ENCODE measurements at regions not wholly inside any gene's neighbourhood (a gene's known extent, or its start where the extent isn't known, plus 50 kb on each side); places are given as distances from the start of the nearest gene placed in this dataset.

DNA sequence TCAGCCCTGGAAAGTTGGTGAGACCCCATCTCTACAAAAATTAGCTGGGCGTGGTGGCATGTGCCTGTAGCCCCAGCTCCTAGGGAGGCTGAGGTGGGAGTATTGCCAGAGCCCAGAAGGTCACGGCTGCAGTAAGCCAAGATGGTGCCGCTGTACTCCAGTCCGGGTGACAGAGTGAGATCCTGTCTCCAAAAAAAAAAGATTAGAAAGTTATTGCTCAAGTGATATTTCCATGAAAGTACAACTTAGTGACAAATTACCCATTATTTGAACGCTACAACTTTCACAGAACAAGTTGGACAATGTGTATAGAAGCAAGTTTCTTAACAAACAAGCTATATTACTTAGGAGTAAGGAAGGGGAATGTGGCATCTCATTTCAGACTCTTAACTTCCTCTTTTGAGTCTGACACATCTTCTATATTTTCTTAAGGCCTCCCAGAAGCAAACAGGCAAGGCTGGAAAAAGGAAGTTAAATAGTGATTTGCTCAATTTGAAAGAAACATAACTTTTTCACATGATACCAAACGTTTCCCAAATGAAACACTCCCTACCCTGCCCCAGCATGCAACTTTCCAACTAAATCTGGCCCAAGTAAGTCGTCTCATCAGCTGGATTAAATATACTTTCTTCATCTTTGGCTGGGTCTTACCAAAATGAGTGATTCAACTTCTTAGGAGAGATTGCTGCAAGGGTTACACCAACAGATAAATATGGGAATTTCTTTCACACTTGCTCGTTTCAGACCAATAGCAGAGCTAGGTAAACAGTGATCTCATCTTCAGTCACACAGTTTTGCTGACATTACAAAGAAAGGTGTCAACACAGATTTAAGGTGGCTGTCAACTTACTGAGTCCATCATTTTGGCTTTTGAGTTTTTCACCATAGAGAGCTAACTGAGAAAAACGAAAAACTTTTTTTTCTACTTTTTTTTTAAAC, 66.3 kb upstream of the KLF6 start:
- TF ChIP-seq, protein P1, sequence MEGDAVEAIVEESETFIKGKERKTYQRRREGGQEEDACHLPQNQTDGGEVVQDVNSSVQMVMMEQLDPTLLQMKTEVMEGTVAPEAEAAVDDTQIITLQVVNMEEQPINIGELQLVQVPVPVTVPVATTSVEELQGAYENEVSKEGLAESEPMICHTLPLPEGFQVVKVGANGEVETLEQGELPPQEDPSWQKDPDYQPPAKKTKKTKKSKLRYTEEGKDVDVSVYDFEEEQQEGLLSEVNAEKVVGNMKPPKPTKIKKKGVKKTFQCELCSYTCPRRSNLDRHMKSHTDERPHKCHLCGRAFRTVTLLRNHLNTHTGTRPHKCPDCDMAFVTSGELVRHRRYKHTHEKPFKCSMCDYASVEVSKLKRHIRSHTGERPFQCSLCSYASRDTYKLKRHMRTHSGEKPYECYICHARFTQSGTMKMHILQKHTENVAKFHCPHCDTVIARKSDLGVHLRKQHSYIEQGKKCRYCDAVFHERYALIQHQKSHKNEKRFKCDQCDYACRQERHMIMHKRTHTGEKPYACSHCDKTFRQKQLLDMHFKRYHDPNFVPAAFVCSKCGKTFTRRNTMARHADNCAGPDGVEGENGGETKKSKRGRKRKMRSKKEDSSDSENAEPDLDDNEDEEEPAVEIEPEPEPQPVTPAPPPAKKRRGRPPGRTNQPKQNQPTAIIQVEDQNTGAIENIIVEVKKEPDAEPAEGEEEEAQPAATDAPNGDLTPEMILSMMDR (IDR thresholded peaks at IDR 0.05; ENCODE audit: borderline replicate concordance), result no peak
- H3K27ac ChIP-seq (replicated peaks), result peak overlapping the region; percentile 55
- intact Hi-C loops (cut with micrococcal nuclease), result no loop called here
- DNase-seq, result no peak
- no peaks in the 10 kb centered on the region for H3K36me3 ChIP-seq
- no peaks in the 10 kb centered on the region for H3K27me3 ChIP-seq (ENCODE audit: low read depth)
- H3K4me3 ChIP-seq, result no peak overlapping the region
- H3K9me3 ChIP-seq (replicated peaks), result no peaks in the 10 kb centered on the region
- H3K4me1 ChIP-seq, result peaks cover 28% of the 10 kb centered on the region

DNA sequence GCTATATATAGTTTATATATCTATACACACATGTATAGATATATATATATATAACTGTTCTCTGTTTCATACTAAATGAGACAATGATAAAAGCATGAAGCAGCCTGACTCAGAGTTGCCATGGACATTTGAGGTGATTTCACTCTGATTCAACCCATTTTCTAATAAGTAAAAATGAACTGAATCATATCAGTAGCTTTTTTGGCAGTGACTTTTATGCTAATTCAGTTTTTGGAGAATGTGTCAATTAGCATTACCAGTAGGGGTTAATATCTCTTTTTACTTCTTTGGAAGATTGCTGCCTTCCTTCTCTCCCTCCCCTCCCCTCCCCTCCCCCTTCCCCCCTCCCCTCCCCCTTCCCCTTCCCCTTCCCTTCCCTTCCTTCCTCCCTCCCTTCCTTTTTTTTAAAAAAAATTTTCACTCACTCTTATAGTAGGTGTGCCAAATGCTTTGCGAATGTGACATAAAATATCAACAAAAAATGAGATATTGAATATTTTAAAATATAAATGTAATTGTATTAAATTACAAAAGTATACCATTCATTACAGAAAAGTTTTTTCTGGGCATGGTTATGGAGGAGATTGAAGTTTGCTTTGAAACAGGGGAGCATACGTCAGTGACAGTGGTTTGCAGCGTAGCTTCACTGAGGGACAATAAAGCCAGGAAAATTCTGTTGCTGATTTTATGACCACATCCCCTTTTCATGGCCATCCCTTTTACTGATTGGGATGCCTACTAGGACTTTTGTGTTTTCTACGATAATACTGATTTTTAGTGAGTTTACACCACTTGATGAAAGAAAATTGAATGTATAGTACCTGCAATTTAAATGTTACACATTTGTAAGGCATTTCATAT, 64.0 kb upstream of the KLF6 start:
- Histone ChIP-seq H3K9me3 (replicated peaks) (no peaks in the 10 kb centered on the region), H3K4me3 (no peak overlapping the region), H3K4me1 (peaks cover 27% of the 10 kb centered on the region), H3K27ac (replicated peaks) (no peak overlapping the region), H3K27me3 (ENCODE audit: low read depth) (no peaks in the 10 kb centered on the region), H3K36me3 (no peaks in the 10 kb centered on the region)
- no peak for DNase-seq
- intact Hi-C loops (cut with micrococcal nuclease), result no loop called here
- TF ChIP-seq, protein P1 (IDR thresholded peaks at IDR 0.05; ENCODE audit: borderline replicate concordance), result no peak

GRCh38 chr10:3848005-3848774, 63.2 kb upstream of the KLF6 start:
- Histone ChIP-seq H3K36me3 (no peaks in the 10 kb centered on the region), H3K4me1 (peaks cover 19% of the 10 kb centered on the region), H3K9me3 (replicated peaks) (no peaks in the 10 kb centered on the region), H3K27ac (replicated peaks) (no peak overlapping the region), H3K4me3 (no peak overlapping the region), H3K27me3 (ENCODE audit: low read depth) (no peaks in the 10 kb centered on the region)
- DNase-seq, result no peak
- TF ChIP-seq, protein P1 (IDR thresholded peaks at IDR 0.05; ENCODE audit: borderline replicate concordance), result no peak
- intact Hi-C loops (cut with micrococcal nuclease), result no loop called here

- Histone ChIP-seq H3K27ac (replicated peaks) (no peak overlapping the region), H3K9me3 (replicated peaks) (no peaks in the 10 kb centered on the region), H3K4me1 (peaks cover 6% of the 10 kb centered on the region), H3K4me3 (no peak overlapping the region), H3K27me3 (ENCODE audit: low read depth) (no peaks in the 10 kb centered on the region), H3K36me3 (no peaks in the 10 kb centered on the region)
- intact Hi-C loops (cut with micrococcal nuclease), result no loop called here
- TF ChIP-seq, protein P1 (IDR thresholded peaks at IDR 0.05; ENCODE audit: borderline replicate concordance), result no peak
- no peak for DNase-seq
These were observed 61.7 kb upstream of the KLF6 start for GRCh38 chr10:3846736-3847135.

GRCh38 chr10:3844491-3845025, 59.5 kb upstream of the KLF6 start:
- H3K9me3 ChIP-seq (replicated peaks), result no peaks in the 10 kb centered on the region
- TF ChIP-seq, protein P1 (IDR thresholded peaks at IDR 0.05; ENCODE audit: borderline replicate concordance), result no peak
- H3K27ac ChIP-seq (replicated peaks), result no peak overlapping the region
- H3K36me3 ChIP-seq, result no peaks in the 10 kb centered on the region
- H3K27me3 ChIP-seq (ENCODE audit: low read depth), result no peaks in the 10 kb centered on the region
- H3K4me1 ChIP-seq, result no peaks in the 10 kb centered on the region
- H3K4me3 ChIP-seq, result no peak overlapping the region
- intact Hi-C loops (cut with micrococcal nuclease), result no loop called here
- DNase-seq, result no peak

Data from left ventricle myocardium inferior (tissue), 1 donor.